OCI-LY1 (cell line): ENCODE measurements at regions not wholly inside any gene's neighbourhood (a gene's known extent, or its start where the extent isn't known, plus 50 kb on each side); places are given as distances from the start of the nearest gene placed in this dataset.

Experiments used
- EZH2 ChIP-seq: fragments of 200-600 bp; sonication (generic), shearing (Covaris generic); IDR thresholded peaks from 2 replicates; pipeline ENCODE4 v1.8.0; 2017; ENCODE audit warnings: borderline replicate concordance, mixed run types, mild to moderate bottlenecking, antibody characterized with exemption, low read length, moderate library complexity, mixed read lengths
- TF ChIP-seq, protein P1 (sequence below): fragments of 200-600 bp; sonication (generic), shearing (Covaris generic); IDR thresholded peaks from 2 replicates; pipeline ENCODE4 v1.5.1; 2017; ENCODE audit warnings: mild to moderate bottlenecking, antibody characterized with exemption, low read length, moderate library complexity, mixed read lengths

DNA sequence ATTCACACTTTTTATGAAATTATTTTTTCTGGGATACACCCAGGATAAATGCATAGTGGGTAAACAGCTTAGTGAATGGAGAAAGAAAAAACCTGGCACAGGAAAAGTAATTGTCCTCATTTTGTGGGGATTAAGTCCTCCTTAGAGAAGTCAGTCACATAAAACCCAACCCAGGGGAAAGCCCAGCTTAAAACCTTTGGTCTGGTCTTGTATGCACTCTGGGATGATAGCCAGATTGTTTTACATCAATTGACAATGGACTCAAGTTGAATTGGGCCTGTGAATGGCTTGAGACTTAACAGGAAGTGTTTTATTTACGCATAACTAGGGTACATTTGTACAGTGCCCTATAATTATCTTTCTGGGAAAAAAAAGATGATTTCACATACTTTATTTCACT is 561.3 kb upstream of the GRIA3 start:
- TF ChIP-seq EZH2, result no peak
- TF ChIP-seq, protein P1, sequence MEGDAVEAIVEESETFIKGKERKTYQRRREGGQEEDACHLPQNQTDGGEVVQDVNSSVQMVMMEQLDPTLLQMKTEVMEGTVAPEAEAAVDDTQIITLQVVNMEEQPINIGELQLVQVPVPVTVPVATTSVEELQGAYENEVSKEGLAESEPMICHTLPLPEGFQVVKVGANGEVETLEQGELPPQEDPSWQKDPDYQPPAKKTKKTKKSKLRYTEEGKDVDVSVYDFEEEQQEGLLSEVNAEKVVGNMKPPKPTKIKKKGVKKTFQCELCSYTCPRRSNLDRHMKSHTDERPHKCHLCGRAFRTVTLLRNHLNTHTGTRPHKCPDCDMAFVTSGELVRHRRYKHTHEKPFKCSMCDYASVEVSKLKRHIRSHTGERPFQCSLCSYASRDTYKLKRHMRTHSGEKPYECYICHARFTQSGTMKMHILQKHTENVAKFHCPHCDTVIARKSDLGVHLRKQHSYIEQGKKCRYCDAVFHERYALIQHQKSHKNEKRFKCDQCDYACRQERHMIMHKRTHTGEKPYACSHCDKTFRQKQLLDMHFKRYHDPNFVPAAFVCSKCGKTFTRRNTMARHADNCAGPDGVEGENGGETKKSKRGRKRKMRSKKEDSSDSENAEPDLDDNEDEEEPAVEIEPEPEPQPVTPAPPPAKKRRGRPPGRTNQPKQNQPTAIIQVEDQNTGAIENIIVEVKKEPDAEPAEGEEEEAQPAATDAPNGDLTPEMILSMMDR, result no peak
